ENCODE measurements at regions not wholly inside any gene's neighbourhood (a gene's known extent, or its start where the extent isn't known, plus 50 kb on each side); places are given as distances from the start of the nearest gene placed in this dataset.

- DNase-seq (ENCODE audit: low spot score), result no peak
- BruUV-seq (replicated peaks), result no TSS peak
- Histone ChIP-seq H3K9me3 (ENCODE audit: low read length) (no peaks in the 10 kb centered on the region), H3K4me3 (ENCODE audit: low read depth, low read length, poor library complexity, severe bottlenecking) (no peak overlapping the region), H3K4me1 (ENCODE audit: insufficient read depth, low read length, poor library complexity, severe bottlenecking) (no peaks in the 10 kb centered on the region), H3K79me2 (ENCODE audit: insufficient read depth, low read depth, low read length) (no peaks in the 10 kb centered on the region), H3K4me2 (ENCODE audit: low read length) (no peak overlapping the region), H4K20me1 (ENCODE audit: insufficient read depth, low read length) (no peaks in the 10 kb centered on the region), H2AFZ (ENCODE audit: low read length) (no peak overlapping the region), H3K9me2 (ENCODE audit: insufficient read depth, low read length) (no peaks in the 10 kb centered on the region), H3K36me3 (ENCODE audit: insufficient read depth, low read length) (no peaks in the 10 kb centered on the region), H3K27ac (ENCODE audit: low read depth, low read length, poor library complexity, severe bottlenecking) (no peak overlapping the region)
- CTCF ChIA-PET (ENCODE audit: unreplicated experiment), result no interaction called here
- POLR2A ChIA-PET, result interaction anchor here (0.7 kb wide), 1 partner anchor 18 kb away, joined by 3 read pairs; no protein-coding TSS in a partner anchor
- intact Hi-C loops (cut with micrococcal nuclease; ENCODE audit: unreplicated experiment), result no loop called here
- TF ChIP-seq CTCF (conservative IDR thresholded peaks at IDR 0.05; ENCODE audit: low read length), result no peak
- TF ChIP-seq EZH2phosphoT487 (IDR thresholded peaks at IDR 0.05; ENCODE audit: borderline replicate concordance, low read depth, low read length), result no peak
These were observed 56.9 kb upstream of the SLCO2A1 start for GRCh38 chr3:134086616-134087015.

GRCh38 chr3:134085034-134085775 lies 55.5 kb upstream of the SLCO2A1 start:
- Histone ChIP-seq H3K4me2 (ENCODE audit: low read length) (no peak overlapping the region), H3K9me3 (ENCODE audit: low read length) (no peaks in the 10 kb centered on the region), H3K79me2 (ENCODE audit: insufficient read depth, low read depth, low read length) (no peaks in the 10 kb centered on the region), H3K4me3 (ENCODE audit: low read depth, low read length, poor library complexity, severe bottlenecking) (no peak overlapping the region), H3K9me2 (ENCODE audit: insufficient read depth, low read length) (no peaks in the 10 kb centered on the region), H3K4me1 (ENCODE audit: insufficient read depth, low read length, poor library complexity, severe bottlenecking) (no peaks in the 10 kb centered on the region), H3K27ac (ENCODE audit: low read depth, low read length, poor library complexity, severe bottlenecking) (no peak overlapping the region), H3K36me3 (ENCODE audit: insufficient read depth, low read length) (no peaks in the 10 kb centered on the region), H4K20me1 (ENCODE audit: insufficient read depth, low read length) (no peaks in the 10 kb centered on the region), H2AFZ (ENCODE audit: low read length) (no peak overlapping the region)
- TF ChIP-seq CTCF (conservative IDR thresholded peaks at IDR 0.05; ENCODE audit: low read length) (no peak), EZH2phosphoT487 (IDR thresholded peaks at IDR 0.05; ENCODE audit: borderline replicate concordance, low read depth, low read length) (no peak)
- BruUV-seq (replicated peaks), result no TSS peak
- intact Hi-C loops (cut with micrococcal nuclease; ENCODE audit: unreplicated experiment), result no loop called here
- POLR2A ChIA-PET, result no interaction called here
- DNase-seq (ENCODE audit: low spot score), result no peak
- CTCF ChIA-PET (ENCODE audit: unreplicated experiment), result no interaction called here

GRCh38 chr3:134084242-134084950 lies 54.7 kb upstream of the SLCO2A1 start:
- no peaks in the 10 kb centered on the region for H3K36me3 ChIP-seq (ENCODE audit: insufficient read depth, low read length)
- H3K4me1 ChIP-seq (ENCODE audit: insufficient read depth, low read length, poor library complexity, severe bottlenecking), result no peaks in the 10 kb centered on the region
- intact Hi-C loops (cut with micrococcal nuclease; ENCODE audit: unreplicated experiment), result no loop called here
- H2AFZ ChIP-seq (ENCODE audit: low read length), result no peak overlapping the region
- no peak for DNase-seq (ENCODE audit: low spot score)
- no peak overlapping the region for H3K4me3 ChIP-seq (ENCODE audit: low read depth, low read length, poor library complexity, severe bottlenecking)
- H3K9me3 ChIP-seq (ENCODE audit: low read length), result no peaks in the 10 kb centered on the region
- ChIA-PET CTCF (ENCODE audit: unreplicated experiment) (no interaction called here), POLR2A (no interaction called here)
- H3K4me2 ChIP-seq (ENCODE audit: low read length), result no peak overlapping the region
- no peak overlapping the region for H3K27ac ChIP-seq (ENCODE audit: low read depth, low read length, poor library complexity, severe bottlenecking)
- no TSS peak for BruUV-seq (replicated peaks)
- TF ChIP-seq CTCF (conservative IDR thresholded peaks at IDR 0.05; ENCODE audit: low read length) (no peak), EZH2phosphoT487 (IDR thresholded peaks at IDR 0.05; ENCODE audit: borderline replicate concordance, low read depth, low read length) (no peak)
- H3K79me2 ChIP-seq (ENCODE audit: insufficient read depth, low read depth, low read length), result no peaks in the 10 kb centered on the region
- H3K9me2 ChIP-seq (ENCODE audit: insufficient read depth, low read length), result no peaks in the 10 kb centered on the region
- no peaks in the 10 kb centered on the region for H4K20me1 ChIP-seq (ENCODE audit: insufficient read depth, low read length)

All from OCI-LY7 (cell line).